ENCODE measurements at regions not wholly inside any gene's neighbourhood (a gene's known extent, or its start where the extent isn't known, plus 50 kb on each side); places are given as distances from the start of the nearest gene placed in this dataset.

GRCh38 chr1:98090351-98090750, 169.5 kb upstream of the DPYD start:
- H3K27me3 Mint-ChIP-seq (ENCODE audit: low read depth): no peaks in the 10 kb centered on the region
- intact Hi-C loops (cut with micrococcal nuclease): no loop called here

DNA sequence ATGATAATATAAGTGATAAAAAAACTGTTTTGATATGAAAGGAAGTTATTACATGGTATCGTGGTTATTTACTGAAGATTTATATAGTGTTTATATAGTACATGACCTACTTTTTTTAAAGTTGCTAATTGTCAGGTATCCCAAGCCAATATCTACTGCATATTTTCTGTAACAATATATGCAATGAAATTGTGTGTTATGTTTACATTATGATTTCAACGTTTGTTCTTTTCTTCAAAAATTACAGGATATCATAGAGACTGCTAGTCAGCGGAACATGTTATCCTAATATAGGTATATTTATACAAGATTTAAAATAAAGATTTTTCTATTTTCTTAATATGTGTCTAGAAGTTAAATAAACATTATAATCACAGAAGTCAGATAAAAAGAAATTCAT, 167.5 kb upstream of the DPYD start:
- H3K4me3 Mint-ChIP-seq (ENCODE audit: low read depth): no peak overlapping the region
- H3K9me3 Mint-ChIP-seq: no peaks in the 10 kb centered on the region
- DNase-seq (ENCODE audit: low spot score): no peak
- no peak overlapping the region for H3K27ac Mint-ChIP-seq
- no peaks in the 10 kb centered on the region for H3K4me1 Mint-ChIP-seq (ENCODE audit: low read depth)
- intact Hi-C loops (cut with micrococcal nuclease): no loop called here
- no peaks in the 10 kb centered on the region for H3K27me3 Mint-ChIP-seq (ENCODE audit: low read depth)
- no peaks in the 10 kb centered on the region for H3K36me3 Mint-ChIP-seq (ENCODE audit: low read depth)

More at GRCh38 chr1:98090351-98090750, 169.5 kb upstream of the DPYD start:
- Mint-ChIP-seq H3K27ac (no peak overlapping the region), H3K4me3 (ENCODE audit: low read depth) (no peak overlapping the region), H3K4me1 (ENCODE audit: low read depth) (no peaks in the 10 kb centered on the region), H3K9me3 (no peaks in the 10 kb centered on the region), H3K36me3 (ENCODE audit: low read depth) (no peaks in the 10 kb centered on the region)
- DNase-seq (ENCODE audit: low spot score): no peak

- intact Hi-C loops (cut with micrococcal nuclease): no loop called here
These were observed 166.1 kb upstream of the DPYD start for GRCh38 chr1:98086796-98087441.

GRCh38 chr1:98086156-98086555, 165.3 kb upstream of the DPYD start:
- no peaks in the 10 kb centered on the region for H3K4me1 Mint-ChIP-seq (ENCODE audit: low read depth)
- DNase-seq (ENCODE audit: low spot score): no peak
- intact Hi-C loops (cut with micrococcal nuclease): no loop called here
- no peaks in the 10 kb centered on the region for H3K27me3 Mint-ChIP-seq (ENCODE audit: low read depth)
- no peak overlapping the region for H3K27ac Mint-ChIP-seq
- H3K9me3 Mint-ChIP-seq: no peaks in the 10 kb centered on the region
- H3K36me3 Mint-ChIP-seq (ENCODE audit: low read depth): no peaks in the 10 kb centered on the region
- H3K4me3 Mint-ChIP-seq (ENCODE audit: low read depth): no peak overlapping the region

More at GRCh38 chr1:98086796-98087441, 166.1 kb upstream of the DPYD start:
- no peaks in the 10 kb centered on the region for H3K4me1 Mint-ChIP-seq (ENCODE audit: low read depth)
- H3K27ac Mint-ChIP-seq: no peak overlapping the region
- no peaks in the 10 kb centered on the region for H3K36me3 Mint-ChIP-seq (ENCODE audit: low read depth)
- H3K4me3 Mint-ChIP-seq (ENCODE audit: low read depth): no peak overlapping the region
- no peaks in the 10 kb centered on the region for H3K9me3 Mint-ChIP-seq
- no peaks in the 10 kb centered on the region for H3K27me3 Mint-ChIP-seq (ENCODE audit: low read depth)
- DNase-seq (ENCODE audit: low spot score): no peak

DNA sequence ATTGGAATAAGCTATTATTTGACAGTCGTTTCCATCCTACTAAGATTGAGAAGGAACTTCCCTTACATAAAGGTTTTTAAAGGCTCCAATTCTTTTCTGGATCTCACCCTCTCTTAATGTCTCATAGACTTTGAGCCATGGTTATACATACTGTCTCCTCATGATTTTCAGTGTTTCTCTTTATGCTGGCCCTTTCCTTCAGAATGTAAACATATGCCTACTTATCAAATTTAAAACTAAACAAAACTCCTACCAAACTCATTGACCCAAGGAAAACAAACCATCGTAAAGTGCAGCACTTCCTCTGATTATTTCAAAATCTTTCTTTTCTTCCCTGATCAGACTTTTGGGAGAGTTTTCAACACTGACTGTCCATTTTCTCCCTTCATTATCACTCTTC, 163.4 kb upstream of the DPYD start:
- Mint-ChIP-seq H3K36me3 (ENCODE audit: low read depth) (no peaks in the 10 kb centered on the region), H3K27me3 (ENCODE audit: low read depth) (no peaks in the 10 kb centered on the region), H3K9me3 (no peaks in the 10 kb centered on the region), H3K27ac (no peak overlapping the region), H3K4me3 (ENCODE audit: low read depth) (no peak overlapping the region), H3K4me1 (ENCODE audit: low read depth) (no peaks in the 10 kb centered on the region)
- intact Hi-C loops (cut with micrococcal nuclease): no loop called here
- DNase-seq (ENCODE audit: low spot score): no peak

GRCh38 chr1:98081944-98082343, 161.1 kb upstream of the DPYD start:
- no peak for DNase-seq (ENCODE audit: low spot score)
- Mint-ChIP-seq H3K27ac (no peak overlapping the region), H3K9me3 (no peaks in the 10 kb centered on the region), H3K4me1 (ENCODE audit: low read depth) (no peaks in the 10 kb centered on the region), H3K27me3 (ENCODE audit: low read depth) (no peaks in the 10 kb centered on the region), H3K36me3 (ENCODE audit: low read depth) (no peaks in the 10 kb centered on the region), H3K4me3 (ENCODE audit: low read depth) (no peak overlapping the region)
- intact Hi-C loops (cut with micrococcal nuclease): no loop called here

GRCh38 chr1:98078596-98078995, 157.8 kb upstream of the DPYD start:
- no peaks in the 10 kb centered on the region for H3K9me3 Mint-ChIP-seq
- H3K27ac Mint-ChIP-seq: no peak overlapping the region
- H3K27me3 Mint-ChIP-seq (ENCODE audit: low read depth): no peaks in the 10 kb centered on the region
- no peaks in the 10 kb centered on the region for H3K36me3 Mint-ChIP-seq (ENCODE audit: low read depth)
- H3K4me1 Mint-ChIP-seq (ENCODE audit: low read depth): peaks cover 4% of the 10 kb centered on the region
- no peak overlapping the region for H3K4me3 Mint-ChIP-seq (ENCODE audit: low read depth)
- intact Hi-C loops (cut with micrococcal nuclease): loop anchor here (10.0 kb wide), 1 partner anchor 804 kb away; no protein-coding TSS in a partner anchor
- no peak for DNase-seq (ENCODE audit: low spot score)

DNA sequence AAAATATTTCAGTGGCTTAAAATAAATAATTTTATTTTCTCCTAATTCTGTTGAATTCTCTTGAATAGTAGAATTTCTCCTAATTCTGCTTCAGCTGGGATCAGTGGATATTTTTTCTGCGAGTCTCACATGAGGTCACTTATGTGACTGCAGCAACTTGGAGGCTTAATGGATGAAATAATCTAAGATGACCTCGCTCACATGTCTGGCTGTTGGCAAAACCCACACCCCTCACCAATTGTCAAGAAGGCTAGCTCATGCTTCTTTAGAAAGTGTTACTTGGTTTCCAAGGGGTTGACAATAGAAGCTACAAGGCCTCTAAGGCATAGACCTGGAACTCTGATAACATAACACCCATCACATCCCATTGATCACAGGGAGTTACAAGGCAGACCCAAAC, 156.9 kb upstream of the DPYD start:
- Mint-ChIP-seq H3K27ac (no peak overlapping the region), H3K9me3 (no peaks in the 10 kb centered on the region), H3K4me1 (ENCODE audit: low read depth) (peaks cover 4% of the 10 kb centered on the region), H3K4me3 (ENCODE audit: low read depth) (no peak overlapping the region), H3K36me3 (ENCODE audit: low read depth) (no peaks in the 10 kb centered on the region), H3K27me3 (ENCODE audit: low read depth) (no peaks in the 10 kb centered on the region)
- no peak for DNase-seq (ENCODE audit: low spot score)
- intact Hi-C loops (cut with micrococcal nuclease): loop anchor here (10.0 kb wide), 1 partner anchor 803 kb away; no protein-coding TSS in a partner anchor

DNA sequence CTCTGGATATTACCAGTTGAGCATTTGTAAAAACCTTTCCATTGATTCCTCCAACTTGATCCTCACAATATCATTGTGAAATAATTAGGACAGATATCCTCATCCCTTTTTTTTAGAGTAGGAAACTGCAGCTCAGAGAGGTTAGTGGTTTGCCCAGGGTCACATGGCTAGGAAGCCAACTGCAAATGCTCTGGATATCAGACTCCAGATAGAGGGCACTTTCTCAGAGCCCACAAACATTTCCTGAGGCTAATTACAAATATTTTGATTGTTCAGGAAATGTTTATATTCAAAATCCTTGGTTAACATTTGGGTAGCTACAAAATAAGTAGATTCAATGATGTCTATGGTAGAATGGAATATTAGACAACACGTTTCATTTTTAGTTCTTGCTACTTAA, 154.8 kb upstream of the DPYD start:
- no peak overlapping the region for H3K4me3 Mint-ChIP-seq (ENCODE audit: low read depth)
- H3K27me3 Mint-ChIP-seq (ENCODE audit: low read depth): peaks cover 5% of the 10 kb centered on the region
- intact Hi-C loops (cut with micrococcal nuclease): loop anchor here (10.0 kb wide), 1 partner anchor 801 kb away; no protein-coding TSS in a partner anchor
- H3K4me1 Mint-ChIP-seq (ENCODE audit: low read depth): peaks cover 4% of the 10 kb centered on the region
- no peaks in the 10 kb centered on the region for H3K36me3 Mint-ChIP-seq (ENCODE audit: low read depth)
- DNase-seq (ENCODE audit: low spot score): no peak
- no peak overlapping the region for H3K27ac Mint-ChIP-seq
- no peaks in the 10 kb centered on the region for H3K9me3 Mint-ChIP-seq

DNA sequence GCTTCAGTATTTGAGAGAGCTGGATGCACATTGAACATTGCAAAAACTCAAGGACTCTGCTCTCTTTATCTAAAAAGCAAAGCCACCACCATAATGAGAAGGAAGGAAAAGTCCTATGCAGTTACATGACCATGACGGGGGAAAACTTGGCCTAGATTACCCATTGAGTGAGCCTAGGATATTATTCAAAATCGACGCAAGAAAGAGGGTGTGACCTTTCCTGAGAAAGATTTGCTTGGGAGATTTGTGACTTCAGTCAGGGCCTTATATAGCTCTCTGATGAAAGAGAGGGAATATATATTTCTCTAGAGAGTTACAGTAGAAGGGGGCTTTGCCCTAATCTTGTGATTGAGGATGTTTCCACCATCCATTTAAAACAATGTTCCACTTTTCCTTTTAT, 153.0 kb upstream of the DPYD start:
- Mint-ChIP-seq H3K27me3 (ENCODE audit: low read depth) (peaks cover 5% of the 10 kb centered on the region), H3K36me3 (ENCODE audit: low read depth) (no peaks in the 10 kb centered on the region), H3K9me3 (no peaks in the 10 kb centered on the region), H3K4me3 (ENCODE audit: low read depth) (no peak overlapping the region), H3K27ac (no peak overlapping the region), H3K4me1 (ENCODE audit: low read depth) (peaks cover 4% of the 10 kb centered on the region)
- intact Hi-C loops (cut with micrococcal nuclease): loop anchor here (10.0 kb wide), 1 partner anchor 799 kb away; no protein-coding TSS in a partner anchor
- no peak for DNase-seq (ENCODE audit: low spot score)

- Mint-ChIP-seq H3K4me3 (ENCODE audit: low read depth) (no peak overlapping the region), H3K36me3 (ENCODE audit: low read depth) (no peaks in the 10 kb centered on the region), H3K27me3 (ENCODE audit: low read depth) (peaks cover 5% of the 10 kb centered on the region), H3K4me1 (ENCODE audit: low read depth) (peaks cover 4% of the 10 kb centered on the region), H3K27ac (no peak overlapping the region), H3K9me3 (no peaks in the 10 kb centered on the region)
- intact Hi-C loops (cut with micrococcal nuclease): loop anchor here (10.0 kb wide), 1 partner anchor 798 kb away; no protein-coding TSS in a partner anchor
- DNase-seq (ENCODE audit: low spot score): no peak
These were observed 152.3 kb upstream of the DPYD start for GRCh38 chr1:98073106-98073505.

DNA sequence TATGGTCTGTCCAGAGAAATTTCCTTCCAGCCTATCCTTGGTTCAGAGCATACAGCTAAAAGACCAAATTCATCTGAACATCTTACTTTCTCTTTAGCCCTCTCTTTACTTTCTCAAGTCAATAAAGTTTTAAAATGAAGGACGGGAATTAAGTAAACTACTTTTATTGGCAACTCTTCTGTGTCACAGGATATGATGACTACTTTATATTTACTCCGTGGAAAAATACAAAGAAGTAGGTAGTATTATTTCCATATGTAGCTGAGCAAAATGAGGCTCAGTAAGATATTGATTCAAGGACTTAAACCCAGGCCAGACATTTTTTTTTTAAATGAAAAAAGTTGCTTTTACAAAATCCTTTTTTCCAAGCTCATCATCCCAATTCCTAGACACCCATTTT, 151.2 kb upstream of the DPYD start:
- no peaks in the 10 kb centered on the region for H3K9me3 Mint-ChIP-seq
- intact Hi-C loops (cut with micrococcal nuclease): loop anchor here (10.0 kb wide), 1 partner anchor 797 kb away; no protein-coding TSS in a partner anchor

GRCh38 chr1:98068016-98068415, 147.2 kb upstream of the DPYD start:
- intact Hi-C loops (cut with micrococcal nuclease): no loop called here
- no peak for DNase-seq (ENCODE audit: low spot score)
- Mint-ChIP-seq H3K4me3 (ENCODE audit: low read depth) (no peak overlapping the region), H3K27me3 (ENCODE audit: low read depth) (peaks cover 5% of the 10 kb centered on the region), H3K36me3 (ENCODE audit: low read depth) (no peaks in the 10 kb centered on the region), H3K27ac (no peak overlapping the region), H3K4me1 (ENCODE audit: low read depth) (no peaks in the 10 kb centered on the region), H3K9me3 (no peaks in the 10 kb centered on the region)

More for the DNA sequence above, 151.2 kb upstream of the DPYD start:
- no peak for DNase-seq (ENCODE audit: low spot score)
- H3K4me1 Mint-ChIP-seq (ENCODE audit: low read depth): peaks cover 4% of the 10 kb centered on the region
- peaks cover 5% of the 10 kb centered on the region for H3K27me3 Mint-ChIP-seq (ENCODE audit: low read depth)
- H3K4me3 Mint-ChIP-seq (ENCODE audit: low read depth): no peak overlapping the region
- H3K27ac Mint-ChIP-seq: no peak overlapping the region
- no peaks in the 10 kb centered on the region for H3K36me3 Mint-ChIP-seq (ENCODE audit: low read depth)

Measured in activated T-helper 2 cell treated with anti-CD3 and anti-CD28 coated beads, Interferon-gamma antibody, Interleukin-2, Interleukin-4, amounts not matched to agents 10 μg/mL and 5 μg/mL and 100 μg/mL, durations not matched to agents 14 hours and 24 hours and 36 hours (primary cell).